A549 (cell line): ENCODE measurements at regions not wholly inside any gene's neighbourhood (a gene's known extent, or its start where the extent isn't known, plus 50 kb on each side); places are given as distances from the start of the nearest gene placed in this dataset.

Experiments
- BHLHE40 ChIP-seq: IDR thresholded peaks from 2 replicates; pipeline ENCODE4 v1.6.1; 2012; ENCODE audit warnings: low read depth, low read length, inconsistent platforms
- CHD4 ChIP-seq: fragments of 200-600 bp; sonication (generic); IDR thresholded peaks from 2 replicates; pipeline ENCODE4 v1.6.1; 2016; ENCODE audit warnings: antibody characterized with exemption, mild to moderate bottlenecking, borderline replicate concordance
- CTCF ChIP-seq: fragments of >200 bp; sonication (Bioruptor Twin); formaldehyde crosslinking; IDR thresholded peaks from 3 replicates; pipeline ENCODE4 v1.5.1; 2016
- JUNB ChIP-seq: fragments of >200 bp; sonication (Bioruptor Twin); formaldehyde crosslinking; IDR thresholded peaks from 2 replicates; pipeline ENCODE4 v1.6.1; 2016
- MAZ ChIP-seq: fragments of 150-350 bp; IDR thresholded peaks from 2 replicates; pipeline ENCODE4 v1.6.1; 2014; ENCODE audit warnings: antibody characterized with exemption, low read depth, low read length, borderline replicate concordance
- MYC ChIP-seq: IDR thresholded peaks from 2 replicates; pipeline ENCODE4 v1.6.1; 2012; ENCODE audit warnings: mild to moderate bottlenecking, inconsistent platforms, low read length, improper control_type of control experiment, borderline replicate concordance
- PBX3 ChIP-seq: IDR thresholded peaks from 2 replicates; pipeline ENCODE4 v1.6.1; 2012
- POLR2A ChIP-seq: IDR thresholded peaks from 2 replicates; pipeline ENCODE4 v1.6.1; 2012; ENCODE audit warnings: mild to moderate bottlenecking, low read length
- RCOR1 ChIP-seq: fragments of 150-350 bp; IDR thresholded peaks from 2 replicates; pipeline ENCODE4 v1.6.1; 2014; ENCODE audit warnings: antibody characterized with exemption, low read length, low read depth

DNA sequence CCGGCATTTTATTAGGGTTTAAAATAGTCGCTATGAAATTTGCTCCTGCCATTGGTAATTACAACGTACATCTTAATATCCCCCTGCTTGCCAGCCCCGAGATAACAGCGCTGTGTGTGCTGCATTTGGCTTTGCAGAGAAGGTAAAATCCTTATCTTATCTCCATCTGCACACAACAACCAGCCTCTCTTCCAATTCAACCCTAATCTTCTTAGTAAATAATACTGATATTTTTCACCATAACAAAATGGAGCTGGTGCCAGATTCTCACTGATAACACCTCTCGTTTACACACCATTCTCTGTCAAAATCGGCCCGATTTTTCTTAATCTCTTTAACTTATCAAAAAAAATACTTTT lies 61.4 kb upstream of the SIX3 start:
- TF ChIP-seq CTCF (no peak), RCOR1 (no peak), CHD4 (no peak), MYC (no peak), BHLHE40 (no peak), POLR2A (no peak), PBX3 (no peak), MAZ (no peak), JUNB (no peak)
